HL-60 (cell line): ENCODE measurements at regions not wholly inside any gene's neighbourhood (a gene's known extent, or its start where the extent isn't known, plus 50 kb on each side); places are given as distances from the start of the nearest gene placed in this dataset.

Experiments used
- GABPA ChIP-seq: IDR thresholded peaks from 2 replicates; pipeline ENCODE4 v1.6.1; 2012; ENCODE audit warnings: low read depth
- POLR2AphosphoS5 ChIP-seq: IDR thresholded peaks from 2 replicates; pipeline ENCODE4 v1.6.1; 2012; ENCODE audit warnings: low read depth
- SPI1 ChIP-seq: IDR thresholded peaks from 2 replicates; pipeline ENCODE4 v1.6.1; 2012; ENCODE audit warnings: low read depth, mild to moderate bottlenecking, borderline replicate concordance
- TF ChIP-seq, protein P1 (sequence below): IDR thresholded peaks from one replicate; pipeline ENCODE4 v1.5.1; 2011; ENCODE audit warnings: low read length, control low read depth, inconsistent platforms; ENCODE audit not compliant: insufficient read depth
- TF ChIP-seq, protein P2 (sequence below): IDR thresholded peaks from 2 replicates; pipeline ENCODE4 v1.6.1; 2012; ENCODE audit warnings: low read depth; ENCODE audit not compliant: insufficient replicate concordance

DNA sequence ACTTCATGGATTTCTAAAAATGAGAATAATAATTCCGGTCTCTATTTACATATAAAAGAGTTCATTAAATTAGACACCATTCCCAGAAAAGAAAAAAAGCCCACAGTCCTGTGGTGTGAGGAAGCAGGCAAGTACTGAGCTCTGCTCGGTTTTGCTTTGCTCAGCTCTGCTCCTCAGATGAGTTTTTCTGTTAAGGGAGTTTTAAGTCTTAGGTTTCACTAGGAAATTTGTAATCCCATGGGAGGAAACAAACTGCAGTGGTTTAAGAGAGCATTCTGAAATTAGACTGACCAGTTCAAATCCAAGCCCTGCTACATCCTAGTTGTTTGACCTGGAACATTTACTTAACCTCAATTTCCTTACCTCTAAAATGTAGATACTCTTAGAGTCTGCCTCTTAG is 338.6 kb upstream of the MMADHC start:
- TF ChIP-seq, protein P1, sequence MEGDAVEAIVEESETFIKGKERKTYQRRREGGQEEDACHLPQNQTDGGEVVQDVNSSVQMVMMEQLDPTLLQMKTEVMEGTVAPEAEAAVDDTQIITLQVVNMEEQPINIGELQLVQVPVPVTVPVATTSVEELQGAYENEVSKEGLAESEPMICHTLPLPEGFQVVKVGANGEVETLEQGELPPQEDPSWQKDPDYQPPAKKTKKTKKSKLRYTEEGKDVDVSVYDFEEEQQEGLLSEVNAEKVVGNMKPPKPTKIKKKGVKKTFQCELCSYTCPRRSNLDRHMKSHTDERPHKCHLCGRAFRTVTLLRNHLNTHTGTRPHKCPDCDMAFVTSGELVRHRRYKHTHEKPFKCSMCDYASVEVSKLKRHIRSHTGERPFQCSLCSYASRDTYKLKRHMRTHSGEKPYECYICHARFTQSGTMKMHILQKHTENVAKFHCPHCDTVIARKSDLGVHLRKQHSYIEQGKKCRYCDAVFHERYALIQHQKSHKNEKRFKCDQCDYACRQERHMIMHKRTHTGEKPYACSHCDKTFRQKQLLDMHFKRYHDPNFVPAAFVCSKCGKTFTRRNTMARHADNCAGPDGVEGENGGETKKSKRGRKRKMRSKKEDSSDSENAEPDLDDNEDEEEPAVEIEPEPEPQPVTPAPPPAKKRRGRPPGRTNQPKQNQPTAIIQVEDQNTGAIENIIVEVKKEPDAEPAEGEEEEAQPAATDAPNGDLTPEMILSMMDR: no peak
- TF ChIP-seq, protein P2, sequence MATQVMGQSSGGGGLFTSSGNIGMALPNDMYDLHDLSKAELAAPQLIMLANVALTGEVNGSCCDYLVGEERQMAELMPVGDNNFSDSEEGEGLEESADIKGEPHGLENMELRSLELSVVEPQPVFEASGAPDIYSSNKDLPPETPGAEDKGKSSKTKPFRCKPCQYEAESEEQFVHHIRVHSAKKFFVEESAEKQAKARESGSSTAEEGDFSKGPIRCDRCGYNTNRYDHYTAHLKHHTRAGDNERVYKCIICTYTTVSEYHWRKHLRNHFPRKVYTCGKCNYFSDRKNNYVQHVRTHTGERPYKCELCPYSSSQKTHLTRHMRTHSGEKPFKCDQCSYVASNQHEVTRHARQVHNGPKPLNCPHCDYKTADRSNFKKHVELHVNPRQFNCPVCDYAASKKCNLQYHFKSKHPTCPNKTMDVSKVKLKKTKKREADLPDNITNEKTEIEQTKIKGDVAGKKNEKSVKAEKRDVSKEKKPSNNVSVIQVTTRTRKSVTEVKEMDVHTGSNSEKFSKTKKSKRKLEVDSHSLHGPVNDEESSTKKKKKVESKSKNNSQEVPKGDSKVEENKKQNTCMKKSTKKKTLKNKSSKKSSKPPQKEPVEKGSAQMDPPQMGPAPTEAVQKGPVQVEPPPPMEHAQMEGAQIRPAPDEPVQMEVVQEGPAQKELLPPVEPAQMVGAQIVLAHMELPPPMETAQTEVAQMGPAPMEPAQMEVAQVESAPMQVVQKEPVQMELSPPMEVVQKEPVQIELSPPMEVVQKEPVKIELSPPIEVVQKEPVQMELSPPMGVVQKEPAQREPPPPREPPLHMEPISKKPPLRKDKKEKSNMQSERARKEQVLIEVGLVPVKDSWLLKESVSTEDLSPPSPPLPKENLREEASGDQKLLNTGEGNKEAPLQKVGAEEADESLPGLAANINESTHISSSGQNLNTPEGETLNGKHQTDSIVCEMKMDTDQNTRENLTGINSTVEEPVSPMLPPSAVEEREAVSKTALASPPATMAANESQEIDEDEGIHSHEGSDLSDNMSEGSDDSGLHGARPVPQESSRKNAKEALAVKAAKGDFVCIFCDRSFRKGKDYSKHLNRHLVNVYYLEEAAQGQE: no peak
- no peak for TF ChIP-seq SPI1
- no peak for TF ChIP-seq GABPA
- TF ChIP-seq POLR2AphosphoS5: no peak
